Ovary (tissue), 7 donors: ENCODE measurements at regions not wholly inside any gene's neighbourhood (a gene's known extent, or its start where the extent isn't known, plus 50 kb on each side); places are given as distances from the start of the nearest gene placed in this dataset.

Source experiments
- DNase-seq, 5 donors: peaks; one replicate each; pipeline ENCODE4 v3.0.0-alpha.2; 2019 to 2020
- H3K27ac ChIP-seq, 2 donors: fragments of 200-600 bp; one replicate each; pipeline versions ENCODE4 v1.5.1 to v1.8.0; 2019 to 2022
- H3K27me3 ChIP-seq: fragments of 200-600 bp; one replicate; pipeline ENCODE4 v1.8.0; 2022
- H3K36me3 ChIP-seq: fragments of 200-600 bp; sonication (generic); one replicate; pipeline ENCODE4 v1.5.1; 2019
- H3K4me1 ChIP-seq: one replicate; pipeline ENCODE4 v1.8.1; 2013; ENCODE audit warnings: mild to moderate bottlenecking, moderate library complexity; ENCODE audit not compliant: insufficient read depth
- H3K4me3 ChIP-seq: fragments of 200-600 bp; sonication (generic); one replicate; pipeline ENCODE4 v1.5.1; 2017
- H3K9me3 ChIP-seq, 2 donors: fragments of 200-600 bp in 1 of 2; sonication (generic) in 1 of 2; one replicate each; pipeline versions ENCODE4 v1.5.1 to v1.8.1; 2013 to 2019; ENCODE audit warnings: mild to moderate bottlenecking in 1 of 2, moderate library complexity in 1 of 2
- EP300 ChIP-seq: sonication (generic); formaldehyde crosslinking; IDR thresholded peaks from one replicate; pipeline ENCODE4 v1.6.1; 2017; ENCODE audit warnings: antibody characterized with exemption
- POLR2A ChIP-seq: fragments of 450-650 bp; IDR thresholded peaks from one replicate; pipeline ENCODE4 v1.6.1; 2017; ENCODE audit warnings: antibody characterized with exemption, mild to moderate bottlenecking, moderate library complexity
- WGBS, 3 donors: extraction: QIAGEN DNeasy Blood & Tissue Kit in 1 of 3; methylation state at CpG; one replicate each; pipeline versions ENCODE4 v1.1.5 to v1.1.7; 2013 to 2017; 5-methylcytosine and 5-hydroxymethylcytosine counted together
- intact Hi-C, 4 donors: fragments of 100-400 bp; cut with DNase I; formaldehyde crosslinking; loops; one replicate each; pipeline versions ENCODE4 v1.11.0 to v1.15.1; 2022 to 2023
- TF ChIP-seq, protein P1 (sequence below), 3 donors: fragments of 450-650 bp in 2 of 3; fragments of 200-600 bp in 1 of 3; IDR thresholded peaks; one replicate each; pipeline versions ENCODE4 v1.5.1 to v1.8.0; 2016 to 2022; ENCODE audit warnings: antibody characterized with exemption in 3 of 3, mild to moderate bottlenecking in 1 of 3
- donor health status: DM: no; HTN: no; CAD: no; lungs with moderate emphysema.
- donor health status: DM: no; HTN: no; CAD: no.
- donor health status: Bipolar disorder and iron deficiency.
- donor health status: DM: no; HTN: no; CAD: no.
- donor health status: DM: yes; HTN: yes; CAD: no.

- WGBS, 3 donors, result 72 to 79% (median 76%) methylated on average over 8 of the region's 8 CpGs
- intact Hi-C loops, result no loop called here
- Histone ChIP-seq H3K27me3 (no peaks in the 10 kb centered on the region), H3K9me3 (no peaks in the 10 kb centered on the region), H3K36me3 (no peaks in the 10 kb centered on the region), H3K27ac (no peak overlapping the region), H3K4me3 (no peak overlapping the region), H3K4me1 (no peaks in the 10 kb centered on the region)
- TF ChIP-seq EP300 (no peak), POLR2A (no peak)
- TF ChIP-seq, protein P1, sequence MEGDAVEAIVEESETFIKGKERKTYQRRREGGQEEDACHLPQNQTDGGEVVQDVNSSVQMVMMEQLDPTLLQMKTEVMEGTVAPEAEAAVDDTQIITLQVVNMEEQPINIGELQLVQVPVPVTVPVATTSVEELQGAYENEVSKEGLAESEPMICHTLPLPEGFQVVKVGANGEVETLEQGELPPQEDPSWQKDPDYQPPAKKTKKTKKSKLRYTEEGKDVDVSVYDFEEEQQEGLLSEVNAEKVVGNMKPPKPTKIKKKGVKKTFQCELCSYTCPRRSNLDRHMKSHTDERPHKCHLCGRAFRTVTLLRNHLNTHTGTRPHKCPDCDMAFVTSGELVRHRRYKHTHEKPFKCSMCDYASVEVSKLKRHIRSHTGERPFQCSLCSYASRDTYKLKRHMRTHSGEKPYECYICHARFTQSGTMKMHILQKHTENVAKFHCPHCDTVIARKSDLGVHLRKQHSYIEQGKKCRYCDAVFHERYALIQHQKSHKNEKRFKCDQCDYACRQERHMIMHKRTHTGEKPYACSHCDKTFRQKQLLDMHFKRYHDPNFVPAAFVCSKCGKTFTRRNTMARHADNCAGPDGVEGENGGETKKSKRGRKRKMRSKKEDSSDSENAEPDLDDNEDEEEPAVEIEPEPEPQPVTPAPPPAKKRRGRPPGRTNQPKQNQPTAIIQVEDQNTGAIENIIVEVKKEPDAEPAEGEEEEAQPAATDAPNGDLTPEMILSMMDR (IDR thresholded peaks at IDR 0.05), result no peak
- DNase-seq, result no peak
These were observed 96.8 kb downstream of the BOD1L2 start for GRCh38 chr18:57243624-57244179.

- Histone ChIP-seq H3K4me3 (no peak overlapping the region), H3K9me3 (no peaks in the 10 kb centered on the region), H3K4me1 (no peaks in the 10 kb centered on the region), H3K27me3 (no peaks in the 10 kb centered on the region), H3K27ac (no peak overlapping the region), H3K36me3 (no peaks in the 10 kb centered on the region)
- intact Hi-C loops, result no loop called here
- no peak for DNase-seq
- 30 to 33% (median 32%) methylated on average over 7 of the region's 7 CpGs for WGBS, 3 donors
- no peak for TF ChIP-seq EP300
- no peak for TF ChIP-seq POLR2A
- TF ChIP-seq, protein P1 (IDR thresholded peaks at IDR 0.05), result no peak
These were observed 102.3 kb downstream of the BOD1L2 start for GRCh38 chr18:57249179-57249578.

DNA sequence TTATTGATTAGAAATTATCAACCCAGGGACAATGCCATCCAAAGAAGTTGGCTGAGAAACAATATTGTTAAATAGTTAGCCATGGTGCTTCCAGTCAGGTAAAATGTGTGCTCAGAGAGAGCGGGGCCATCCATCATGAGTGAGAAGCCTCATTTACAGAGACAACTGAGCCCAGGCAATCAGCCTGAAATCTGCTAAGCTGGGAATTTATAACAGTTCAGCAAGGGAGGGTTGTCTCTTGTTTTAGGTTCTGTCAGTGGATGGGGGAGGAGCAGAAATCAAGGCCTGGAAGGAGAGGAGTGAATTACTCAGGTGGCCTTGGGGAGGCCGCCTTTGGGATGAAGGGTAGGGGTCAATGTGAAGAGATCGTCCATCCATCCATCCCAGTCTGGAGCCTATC is 102.5 kb upstream of the ST8SIA3 start:
- H3K27me3 ChIP-seq, result no peaks in the 10 kb centered on the region
- H3K27ac ChIP-seq, result no peak overlapping the region
- no peaks in the 10 kb centered on the region for H3K36me3 ChIP-seq
- intact Hi-C loops, result no loop called here
- no peaks in the 10 kb centered on the region for H3K4me1 ChIP-seq
- WGBS, 3 donors, result 35 to 41% (median 38%) methylated on average over 3 of the region's 3 CpGs
- H3K4me3 ChIP-seq, result no peak overlapping the region
- TF ChIP-seq, protein P1 (IDR thresholded peaks at IDR 0.05), result no peak
- no peak for TF ChIP-seq EP300
- no peak for TF ChIP-seq POLR2A
- no peak for DNase-seq
- H3K9me3 ChIP-seq, result no peaks in the 10 kb centered on the region

DNA sequence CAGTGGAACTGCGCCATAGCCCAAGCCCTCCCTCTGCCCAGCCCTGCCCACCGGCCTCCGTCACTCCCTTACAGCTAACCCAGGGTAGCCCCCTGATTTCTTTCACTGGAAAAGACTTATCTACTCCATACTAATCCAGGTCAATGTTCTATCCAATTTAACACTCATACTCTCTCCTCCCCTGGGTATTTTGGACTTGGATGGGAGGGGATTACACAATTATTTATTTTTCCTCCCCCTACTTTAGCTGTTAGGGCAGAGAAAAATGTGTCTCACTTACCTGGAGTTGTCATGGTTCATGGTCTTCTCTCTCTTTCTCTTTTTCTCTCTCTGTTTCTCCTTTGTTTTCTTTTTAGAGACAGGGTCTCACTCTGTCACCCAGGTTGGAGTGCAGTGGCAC is 100.6 kb upstream of the ST8SIA3 start:
- no peak overlapping the region for H3K27ac ChIP-seq
- WGBS, 3 donors, result 89 to 92% (median 92%) methylated on average over 3 of the region's 3 CpGs
- intact Hi-C loops, result no loop called here
- no peaks in the 10 kb centered on the region for H3K27me3 ChIP-seq
- TF ChIP-seq, protein P1 (IDR thresholded peaks at IDR 0.05), result no peak
- TF ChIP-seq EP300 (no peak), POLR2A (no peak)
- no peaks in the 10 kb centered on the region for H3K4me1 ChIP-seq
- H3K36me3 ChIP-seq, result no peaks in the 10 kb centered on the region
- no peak overlapping the region for H3K4me3 ChIP-seq
- H3K9me3 ChIP-seq, result no peaks in the 10 kb centered on the region
- no peak for DNase-seq
